K562 (cell line): ENCODE measurements at regions not wholly inside any gene's neighbourhood (a gene's known extent, or its start where the extent isn't known, plus 50 kb on each side); places are given as distances from the start of the nearest gene placed in this dataset.

Experiments
- ATF4 ChIP-seq: fragments of 450-650 bp; formaldehyde crosslinking; IDR thresholded peaks from 2 replicates; pipeline ENCODE4 v1.4.0; 2022; ENCODE audit warnings: mild to moderate bottlenecking, moderate library complexity
- BACH1 ChIP-seq: fragments of 200-800 bp; sonication (Bioruptor generic); IDR thresholded peaks from 2 replicates; pipeline ENCODE4 v1.6.1; 2016; ENCODE audit warnings: missing genetic modification characterization, missing compliant biosample characterization
- CBFA2T3 ChIP-seq: fragments of 450-650 bp; IDR thresholded peaks from 2 replicates; pipeline ENCODE4 v1.6.1; 2017
- KLF1 ChIP-seq: fragments of 450-650 bp; IDR thresholded peaks from 2 replicates; pipeline ENCODE4 v1.6.1; 2016; ENCODE audit warnings: missing genetic modification characterization, missing compliant biosample characterization
- MEIS2 ChIP-seq: fragments of 450-650 bp; IDR thresholded peaks from 2 replicates; pipeline ENCODE4 v1.6.1; 2014; ENCODE audit warnings: mild to moderate bottlenecking; ENCODE audit not compliant: partially characterized antibody
- NR1H2 ChIP-seq: sonication (generic); formaldehyde crosslinking; IDR thresholded peaks from 2 replicates; pipeline ENCODE4 v1.4.0; 2020; ENCODE audit warnings: mild to moderate bottlenecking, missing genetic modification reagents
- RAD21 ChIP-seq, 2 experiments: fragments of 250-450 bp in 1 of 2; fragments of 450-650 bp in 1 of 2; sonication (Bioruptor Pico) in 1 of 2; formaldehyde crosslinking in 1 of 2; IDR thresholded peaks in 1 of 2; conservative IDR thresholded peaks in 1 of 2; 2 replicates each; pipeline versions ENCODE4 v1.4.0 to v1.8.0; 2020 to 2022; ENCODE audit warnings: mild to moderate bottlenecking in 2 of 2, moderate library complexity in 1 of 2
- SREBF2 ChIP-seq: sonication (generic); formaldehyde crosslinking; IDR thresholded peaks from 2 replicates; pipeline ENCODE4 v1.4.0; 2020; ENCODE audit warnings: mild to moderate bottlenecking, missing genetic modification reagents
- TRIM28 ChIP-seq: fragments of 450-650 bp; IDR thresholded peaks from 2 replicates; pipeline ENCODE4 v1.6.1; 2017
- ZKSCAN8 ChIP-seq: fragments of 200-800 bp; sonication (Bioruptor generic); IDR thresholded peaks from 2 replicates; pipeline ENCODE4 v1.6.1; 2016; ENCODE audit warnings: missing genetic modification characterization, missing compliant biosample characterization
- TF ChIP-seq, protein P1 (sequence below), 3 experiments: fragments of 200-800 bp in 1 of 3; fragments of 250-450 bp in 1 of 3; fragments of 450-650 bp in 1 of 3; sonication (Bioruptor Pico) in 1 of 3; sonication (Bioruptor generic) in 1 of 3; formaldehyde crosslinking in 1 of 3; IDR thresholded peaks; 2 replicates each; pipeline versions ENCODE4 v1.6.1 to v1.8.0; 2016 to 2022; ENCODE audit warnings: mild to moderate bottlenecking in 2 of 3, missing genetic modification characterization in 2 of 3, missing compliant biosample characterization in 1 of 3, moderate library complexity in 1 of 3

DNA sequence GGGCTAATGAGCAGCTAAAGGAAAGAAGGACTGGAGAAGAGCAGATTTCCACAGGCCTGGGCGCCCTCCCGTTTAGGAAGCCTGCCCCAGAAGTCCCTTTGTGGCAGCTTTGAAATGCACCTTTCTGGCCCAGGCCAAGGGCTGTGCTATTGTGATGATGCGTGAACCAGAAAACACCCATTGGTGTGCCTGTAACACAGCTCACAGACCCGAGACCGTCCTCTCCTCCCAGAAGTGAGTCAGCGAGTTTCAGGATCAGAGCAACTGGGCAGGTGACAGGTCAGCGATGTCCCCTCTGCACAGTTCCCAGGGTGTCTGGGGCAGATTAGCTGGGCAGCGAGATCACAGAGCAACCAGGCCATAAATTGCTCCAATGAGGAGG lies 71.9 kb upstream of the SULF2 start (continued):
- TF ChIP-seq, protein P1, sequence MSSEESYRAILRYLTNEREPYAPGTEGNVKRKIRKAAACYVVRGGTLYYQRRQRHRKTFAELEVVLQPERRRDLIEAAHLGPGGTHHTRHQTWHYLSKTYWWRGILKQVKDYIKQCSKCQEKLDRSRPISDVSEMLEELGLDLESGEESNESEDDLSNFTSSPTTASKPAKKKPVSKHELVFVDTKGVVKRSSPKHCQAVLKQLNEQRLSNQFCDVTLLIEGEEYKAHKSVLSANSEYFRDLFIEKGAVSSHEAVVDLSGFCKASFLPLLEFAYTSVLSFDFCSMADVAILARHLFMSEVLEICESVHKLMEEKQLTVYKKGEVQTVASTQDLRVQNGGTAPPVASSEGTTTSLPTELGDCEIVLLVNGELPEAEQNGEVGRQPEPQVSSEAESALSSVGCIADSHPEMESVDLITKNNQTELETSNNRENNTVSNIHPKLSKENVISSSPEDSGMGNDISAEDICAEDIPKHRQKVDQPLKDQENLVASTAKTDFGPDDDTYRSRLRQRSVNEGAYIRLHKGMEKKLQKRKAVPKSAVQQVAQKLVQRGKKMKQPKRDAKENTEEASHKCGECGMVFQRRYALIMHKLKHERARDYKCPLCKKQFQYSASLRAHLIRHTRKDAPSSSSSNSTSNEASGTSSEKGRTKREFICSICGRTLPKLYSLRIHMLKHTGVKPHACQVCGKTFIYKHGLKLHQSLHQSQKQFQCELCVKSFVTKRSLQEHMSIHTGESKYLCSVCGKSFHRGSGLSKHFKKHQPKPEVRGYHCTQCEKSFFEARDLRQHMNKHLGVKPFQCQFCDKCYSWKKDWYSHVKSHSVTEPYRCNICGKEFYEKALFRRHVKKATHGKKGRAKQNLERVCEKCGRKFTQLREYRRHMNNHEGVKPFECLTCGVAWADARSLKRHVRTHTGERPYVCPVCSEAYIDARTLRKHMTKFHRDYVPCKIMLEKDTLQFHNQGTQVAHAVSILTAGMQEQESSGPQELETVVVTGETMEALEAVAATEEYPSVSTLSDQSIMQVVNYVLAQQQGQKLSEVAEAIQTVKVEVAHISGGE (CRISPR knock-in tag; IDR thresholded peaks at IDR 0.05), result 0 out of 6 replicates have a peak, but pooled peaks of 1 of the 3 experiments have one; percentile 28
- TF ChIP-seq MEIS2 (no peak), TRIM28 (no peak), KLF1 (no peak), BACH1 (tag) (no peak), CBFA2T3 (0 out of 2 replicates have a peak, but pooled peaks have one; percentile 13), NR1H2 (CRISPR knock-in tag) (no peak), RAD21 (CRISPR knock-in tag; conservative IDR thresholded peaks at IDR 0.05 in 1 of 2, IDR thresholded peaks at IDR 0.05 in 1 of 2) (no peak), SREBF2 (CRISPR knock-in tag) (no peak), ATF4 (no peak), ZKSCAN8 (CRISPR knock-in tag) (no peak)
- TF ChIP-seq, all 486 proteins: peak for 6
